Memory B cell (primary cell): ENCODE measurements at regions not wholly inside any gene's neighbourhood (a gene's known extent, or its start where the extent isn't known, plus 50 kb on each side); places are given as distances from the start of the nearest gene placed in this dataset.

Experiments
- ATAC-seq: fragments of 150-1000 bp; cut with Tn5 transposase; 2 replicates; pipeline ENCODE4 v1.10.0; 2021; ENCODE audit warnings: low read depth, mild to moderate bottlenecking, moderate library complexity
- DNase-seq, 2 donors: peaks; one replicate each; pipeline ENCODE4 v3.0.0; 2022; ENCODE audit warnings: low spot score in 2 of 2
- H3K27ac Mint-ChIP-seq: one replicate; pipeline ENCODE4 v1.8.0; 2022; ENCODE audit warnings: mild to moderate bottlenecking, moderate library complexity, mixed read lengths
- H3K27me3 Mint-ChIP-seq: one replicate; pipeline ENCODE4 v1.8.0; 2022; ENCODE audit warnings: mixed read lengths
- H3K36me3 Mint-ChIP-seq: one replicate; pipeline ENCODE4 v1.8.0; 2022; ENCODE audit warnings: mild to moderate bottlenecking, mixed read lengths
- H3K4me1 Mint-ChIP-seq: one replicate; pipeline ENCODE4 v1.8.0; 2022; ENCODE audit warnings: mixed read lengths
- H3K4me3 Mint-ChIP-seq: one replicate; pipeline ENCODE4 v1.8.0; 2022; ENCODE audit warnings: mild to moderate bottlenecking, moderate library complexity, mixed read lengths
- H3K9me3 Mint-ChIP-seq: one replicate; pipeline ENCODE4 v1.8.0; 2022; ENCODE audit warnings: mixed read lengths

GRCh38 chr18:77360315-77361190 lies 110.9 kb downstream of the GALR1 start:
- Mint-ChIP-seq H3K27me3 (peaks cover 8% of the 10 kb centered on the region), H3K36me3 (no peaks in the 10 kb centered on the region), H3K4me1 (peaks cover 12% of the 10 kb centered on the region), H3K4me3 (peak overlapping the region; percentile 8), H3K27ac (peak overlapping the region; percentile 49), H3K9me3 (peaks cover 22% of the 10 kb centered on the region)
- DNase-seq (no peak), ATAC-seq (peak; percentile 89)

DNA sequence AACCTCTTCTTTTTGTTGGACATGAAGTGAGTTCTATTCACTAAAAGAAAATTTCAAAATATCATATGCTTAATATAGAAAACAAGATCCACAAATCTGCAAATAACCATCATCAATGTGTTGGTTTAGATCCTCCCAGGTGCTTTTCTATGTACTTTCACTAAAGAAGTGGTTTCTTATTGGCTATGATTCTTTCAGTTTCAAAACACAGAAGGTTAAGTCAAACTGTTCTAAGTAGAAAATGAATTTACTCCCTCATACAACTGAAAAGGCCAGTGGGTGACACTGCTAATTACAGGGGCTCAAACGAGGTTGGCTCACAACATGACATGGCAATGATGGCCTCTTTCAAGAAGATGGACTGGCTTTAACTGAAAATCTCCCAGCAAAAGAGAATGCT lies 111.7 kb downstream of the GALR1 start:
- Mint-ChIP-seq H3K9me3 (peaks cover 22% of the 10 kb centered on the region), H3K27me3 (peaks cover 10% of the 10 kb centered on the region), H3K4me3 (no peak overlapping the region), H3K4me1 (peaks cover 12% of the 10 kb centered on the region), H3K27ac (no peak overlapping the region), H3K36me3 (no peaks in the 10 kb centered on the region)
- no peak for DNase-seq
- ATAC-seq: no peak

DNA sequence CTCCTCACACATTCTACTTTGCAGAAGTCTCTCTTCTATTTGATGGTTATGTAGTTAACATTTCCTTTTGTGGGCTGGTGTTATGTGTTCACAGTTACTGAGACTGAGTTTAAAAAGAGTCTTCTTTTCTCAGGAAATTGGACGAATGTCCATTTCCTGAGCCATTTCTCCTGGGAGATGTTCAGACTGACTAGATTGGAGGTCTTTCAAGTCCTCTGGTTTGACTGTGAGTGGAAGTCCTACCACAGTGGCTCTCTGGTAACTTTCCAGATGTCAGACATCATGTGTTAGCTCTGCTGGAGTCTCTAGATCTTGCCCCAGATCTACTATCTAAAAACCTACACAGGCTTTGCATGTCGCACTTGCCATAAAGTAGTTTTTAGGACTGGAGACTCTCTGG lies 116.0 kb downstream of the GALR1 start:
- ATAC-seq (no peak), DNase-seq (no peak)
- H3K9me3 Mint-ChIP-seq: peaks cover 19% of the 10 kb centered on the region
- H3K27me3 Mint-ChIP-seq: peaks cover 8% of the 10 kb centered on the region
- no peak overlapping the region for H3K27ac Mint-ChIP-seq
- peaks cover 3% of the 10 kb centered on the region for H3K4me1 Mint-ChIP-seq
- peaks cover 4% of the 10 kb centered on the region for H3K36me3 Mint-ChIP-seq
- H3K4me3 Mint-ChIP-seq: no peak overlapping the region

DNA sequence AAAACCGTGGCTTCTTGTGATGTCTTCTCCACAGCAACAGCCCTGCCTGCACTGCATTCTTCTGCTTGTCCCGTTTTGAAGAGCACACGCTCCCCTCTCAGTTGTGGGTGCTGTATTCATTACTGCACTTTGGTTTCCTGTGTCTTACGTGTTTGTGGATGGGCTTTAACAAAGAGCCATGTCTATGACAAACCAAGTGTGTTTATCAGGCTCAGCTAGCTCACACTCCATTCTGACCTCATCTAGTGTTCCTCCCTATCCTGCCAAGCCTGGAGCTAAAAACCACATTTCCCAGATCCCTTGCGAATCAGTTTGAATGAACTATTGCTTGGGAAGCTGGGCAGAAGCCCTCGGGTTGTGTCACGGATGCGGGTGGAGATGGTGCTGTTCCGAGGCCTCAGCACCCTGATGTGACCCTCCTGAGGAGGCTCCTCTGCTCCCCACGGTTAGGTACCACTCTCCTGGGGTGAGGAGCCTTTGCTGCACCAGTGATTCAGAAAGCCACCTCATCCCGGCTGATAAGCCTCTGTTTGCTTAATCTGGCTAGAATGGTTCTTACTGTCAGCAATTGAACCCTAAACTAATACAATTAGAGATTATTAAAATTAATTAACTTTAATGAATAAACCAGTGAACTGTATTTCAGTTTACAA lies 116.5 kb downstream of the GALR1 start:
- no peak for DNase-seq
- Mint-ChIP-seq H3K27ac (no peak overlapping the region), H3K27me3 (peaks cover 8% of the 10 kb centered on the region), H3K4me3 (no peak overlapping the region), H3K36me3 (peaks cover 4% of the 10 kb centered on the region), H3K9me3 (peaks cover 16% of the 10 kb centered on the region), H3K4me1 (no peaks in the 10 kb centered on the region)
- no peak for ATAC-seq

GRCh38 chr18:77366720-77367641 lies 117.3 kb downstream of the GALR1 start:
- Mint-ChIP-seq H3K36me3 (peaks cover 4% of the 10 kb centered on the region), H3K4me3 (no peak overlapping the region), H3K9me3 (peaks cover 16% of the 10 kb centered on the region), H3K4me1 (no peaks in the 10 kb centered on the region), H3K27me3 (peaks cover 10% of the 10 kb centered on the region), H3K27ac (no peak overlapping the region)
- DNase-seq: no peak
- no peak for ATAC-seq

DNA sequence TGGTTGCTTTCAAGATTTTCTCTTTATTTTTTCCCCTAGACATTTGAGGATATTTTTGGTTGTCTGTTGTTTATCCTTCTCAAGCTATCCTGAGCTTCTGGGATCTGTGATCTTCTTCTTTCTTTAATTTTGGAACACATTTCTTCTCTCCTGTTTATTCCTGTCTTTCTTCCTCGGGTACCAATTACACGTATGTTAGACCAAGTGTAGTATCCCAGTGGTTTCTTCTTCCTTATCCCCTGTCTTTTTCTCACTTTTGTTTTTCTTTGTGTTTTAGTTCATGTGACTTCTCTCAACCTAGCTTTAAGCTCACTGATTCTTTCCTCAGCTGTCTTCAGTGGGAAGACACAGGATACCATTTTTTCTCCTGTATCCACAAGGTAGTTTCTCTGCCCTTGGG lies 120.0 kb downstream of the GALR1 start:
- ATAC-seq (no peak), DNase-seq (no peak)
- no peaks in the 10 kb centered on the region for H3K4me1 Mint-ChIP-seq
- no peak overlapping the region for H3K4me3 Mint-ChIP-seq
- peaks cover 13% of the 10 kb centered on the region for H3K27me3 Mint-ChIP-seq
- H3K36me3 Mint-ChIP-seq: peaks cover 4% of the 10 kb centered on the region
- no peak overlapping the region for H3K27ac Mint-ChIP-seq
- H3K9me3 Mint-ChIP-seq: peaks cover 6% of the 10 kb centered on the region

DNA sequence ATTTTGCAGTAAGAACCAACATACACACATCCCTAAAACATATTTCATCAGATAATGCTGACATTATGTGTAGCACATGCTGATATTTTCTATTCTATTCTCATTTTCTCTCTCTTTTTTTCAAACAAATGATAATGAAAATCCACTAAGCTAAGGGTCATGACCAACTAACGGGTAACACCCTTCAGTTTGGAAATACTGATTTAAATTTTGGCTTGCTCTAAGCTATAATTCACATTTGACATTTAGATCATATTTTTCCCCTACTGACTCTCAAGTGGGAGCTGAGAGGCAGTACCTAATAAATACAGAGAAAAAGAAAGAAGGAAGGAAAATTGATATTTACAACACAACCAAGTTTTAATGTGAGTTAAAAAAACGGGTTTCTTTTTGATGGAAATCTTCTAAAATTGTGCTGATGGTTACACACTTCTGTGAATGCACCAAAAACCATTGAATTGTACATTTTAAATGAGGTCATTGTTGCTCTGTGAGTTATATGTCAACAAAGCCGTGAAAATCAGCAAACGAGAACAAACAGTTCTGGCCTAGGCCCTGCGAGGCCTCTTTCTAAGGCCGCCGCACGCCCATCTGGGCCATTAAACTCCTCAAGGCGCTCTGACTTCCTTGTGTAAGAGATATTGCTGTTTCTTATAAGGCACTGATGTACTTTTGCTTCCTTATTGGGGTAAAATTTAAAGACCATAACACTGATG lies 124.2 kb downstream of the GALR1 start:
- Mint-ChIP-seq H3K27me3 (peaks cover 10% of the 10 kb centered on the region), H3K9me3 (peaks cover 6% of the 10 kb centered on the region), H3K36me3 (peaks cover 4% of the 10 kb centered on the region), H3K4me3 (no peak overlapping the region), H3K27ac (no peak overlapping the region), H3K4me1 (no peaks in the 10 kb centered on the region)
- DNase-seq (no peak), ATAC-seq (no peak)

- Mint-ChIP-seq H3K27ac (no peak overlapping the region), H3K4me3 (no peak overlapping the region), H3K36me3 (peaks cover 4% of the 10 kb centered on the region), H3K27me3 (peaks cover 10% of the 10 kb centered on the region), H3K9me3 (peaks cover 5% of the 10 kb centered on the region), H3K4me1 (no peaks in the 10 kb centered on the region)
- DNase-seq (no peak), ATAC-seq (no peak)
Measured at GRCh38 chr18:77374446-77374805, 124.8 kb downstream of the GALR1 start.

- H3K27me3 Mint-ChIP-seq: peaks cover 9% of the 10 kb centered on the region
Measured at GRCh38 chr18:77376043-77376732, 126.5 kb downstream of the GALR1 start.

DNA sequence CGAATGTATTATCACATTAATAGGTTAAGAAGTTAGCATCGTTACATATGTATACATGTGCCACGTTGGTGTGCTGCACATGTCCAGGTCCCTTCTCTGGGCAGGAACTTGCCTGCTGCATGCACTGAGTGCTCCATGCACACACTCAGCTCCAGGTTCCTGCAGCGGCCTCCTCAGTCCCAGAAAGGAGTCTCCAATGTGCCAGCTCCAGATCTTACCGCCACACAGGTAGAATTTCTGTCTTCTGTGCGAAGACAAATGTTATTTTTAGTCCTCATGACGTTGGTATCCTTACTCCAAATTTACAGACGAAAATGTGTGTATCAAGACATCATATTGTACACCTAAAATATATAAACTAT lies 127.1 kb downstream of the GALR1 start:
- Mint-ChIP-seq H3K4me3 (no peak overlapping the region), H3K27ac (no peak overlapping the region), H3K4me1 (no peaks in the 10 kb centered on the region), H3K27me3 (peaks cover 9% of the 10 kb centered on the region), H3K9me3 (no peaks in the 10 kb centered on the region), H3K36me3 (no peaks in the 10 kb centered on the region)
- DNase-seq: no peak
- ATAC-seq: no peak

More at GRCh38 chr18:77376043-77376732, 126.5 kb downstream of the GALR1 start:
- Mint-ChIP-seq H3K9me3 (no peaks in the 10 kb centered on the region), H3K36me3 (no peaks in the 10 kb centered on the region), H3K4me3 (no peak overlapping the region), H3K27ac (no peak overlapping the region), H3K4me1 (no peaks in the 10 kb centered on the region)
- no peak for DNase-seq
- ATAC-seq: no peak

DNA sequence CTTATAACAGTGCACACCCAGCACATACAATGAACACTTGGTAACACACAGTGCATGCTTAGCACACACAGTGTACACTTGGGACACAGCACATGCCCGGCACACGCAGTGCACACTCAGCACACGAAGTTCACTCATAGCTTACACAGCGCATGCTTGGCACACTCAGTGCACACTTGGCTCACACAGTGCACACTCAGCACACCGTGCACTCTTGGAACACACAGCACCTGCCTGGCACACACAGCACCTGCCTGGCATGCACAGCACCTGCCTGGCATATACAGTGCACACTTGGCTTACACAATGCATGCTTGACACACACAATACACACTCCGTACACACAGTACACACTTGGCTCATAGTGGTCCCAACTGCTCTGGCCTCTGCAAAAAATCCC lies 128.2 kb downstream of the GALR1 start:
- Mint-ChIP-seq H3K9me3 (no peaks in the 10 kb centered on the region), H3K27me3 (peaks cover 14% of the 10 kb centered on the region), H3K4me3 (no peak overlapping the region), H3K27ac (no peak overlapping the region), H3K4me1 (no peaks in the 10 kb centered on the region), H3K36me3 (no peaks in the 10 kb centered on the region)
- ATAC-seq: no peak
- DNase-seq: no peak

DNA sequence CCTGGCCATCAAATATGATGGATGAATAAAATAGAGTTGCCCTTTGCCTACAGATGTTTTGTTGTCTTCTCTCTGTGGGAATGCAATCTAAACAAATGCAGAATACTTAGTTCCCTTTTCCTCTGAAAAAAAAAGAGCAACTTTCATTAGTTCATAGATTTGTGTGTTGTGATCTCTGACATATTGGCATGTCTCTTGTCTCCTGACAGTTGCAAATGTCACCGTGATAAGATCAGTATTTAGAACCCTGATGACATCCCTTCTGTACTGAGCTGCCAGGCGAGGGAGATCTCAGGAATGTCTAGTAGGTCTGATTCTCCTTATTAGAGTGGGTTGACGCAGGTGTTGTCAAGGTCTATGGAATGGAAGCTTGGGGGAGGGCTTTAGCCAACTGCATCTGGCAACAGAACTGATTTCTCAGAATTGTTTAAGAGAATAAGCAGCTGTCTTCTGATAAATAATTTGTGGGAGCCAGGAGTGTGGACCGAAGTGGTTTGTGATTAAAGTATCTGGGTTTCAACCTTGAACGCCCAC lies 130.4 kb downstream of the GALR1 start:
- Mint-ChIP-seq H3K9me3 (no peaks in the 10 kb centered on the region), H3K36me3 (no peaks in the 10 kb centered on the region), H3K4me3 (no peak overlapping the region), H3K27me3 (peaks cover 11% of the 10 kb centered on the region), H3K27ac (no peak overlapping the region), H3K4me1 (no peaks in the 10 kb centered on the region)
- no peak for ATAC-seq
- no peak for DNase-seq

DNA sequence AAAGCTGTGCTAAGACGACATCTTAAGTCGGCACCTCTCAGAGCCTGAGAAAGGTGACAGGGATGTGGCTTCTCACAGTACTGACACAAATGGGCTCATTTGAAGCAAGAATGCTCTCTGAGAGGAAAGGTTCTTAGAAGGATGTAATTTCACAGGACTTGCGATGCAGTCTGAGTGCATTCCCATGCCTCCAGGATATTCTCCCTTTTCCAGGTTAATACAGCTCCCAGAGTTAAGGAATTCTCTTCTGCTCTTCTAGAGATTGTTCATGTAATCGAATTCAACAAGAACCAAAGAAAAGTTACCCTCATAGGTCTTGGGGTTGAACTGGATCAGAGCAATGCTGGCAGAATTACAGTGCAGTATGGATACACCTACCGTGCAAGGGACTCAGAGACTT lies 131.0 kb downstream of the GALR1 start:
- DNase-seq (no peak), ATAC-seq (no peak)
- Mint-ChIP-seq H3K4me1 (no peaks in the 10 kb centered on the region), H3K27ac (no peak overlapping the region), H3K36me3 (no peaks in the 10 kb centered on the region), H3K4me3 (no peak overlapping the region), H3K9me3 (no peaks in the 10 kb centered on the region), H3K27me3 (peaks cover 11% of the 10 kb centered on the region)
